Keratinocyte (primary cell): ENCODE measurements at regions not wholly inside any gene's neighbourhood (a gene's known extent, or its start where the extent isn't known, plus 50 kb on each side); places are given as distances from the start of the nearest gene placed in this dataset.

ENCODE experiments used
- DNase-seq: peaks from one replicate; pipeline ENCODE4 v3.0.0-alpha.2; 2011; ENCODE audit warnings: low read depth, missing footprints, low spot score
- FAIRE-seq: peaks from 2 replicates; lab custom pipeline; 2011; peaks lifted over from hg19 to GRCh38; lab: Jason Lieb, UNC
- H2AFZ ChIP-seq: 2 replicates; pipeline ENCODE4 v1.6.0; 2012; ENCODE audit warnings: low read length, control low read depth, inconsistent platforms; ENCODE audit not compliant: control insufficient read depth
- H3K27ac ChIP-seq: 2 replicates; pipeline ENCODE4 v1.5.1; 2011; ENCODE audit warnings: low read length; ENCODE audit not compliant: control insufficient read depth, insufficient read depth
- H3K27me3 ChIP-seq: 3 replicates; pipeline ENCODE4 v1.6.0; 2011; ENCODE audit warnings: low read length; ENCODE audit not compliant: control insufficient read depth, insufficient read depth; ENCODE audit errors: extremely low read depth
- H3K36me3 ChIP-seq, 2 experiments: 2 replicates in 1 of 2; 3 replicates in 1 of 2; pipeline ENCODE4 v1.5.1; 2011; ENCODE audit warnings: low read length in 2 of 2, mild to moderate bottlenecking in 1 of 2; ENCODE audit not compliant: control insufficient read depth in 2 of 2, insufficient read depth in 2 of 2; ENCODE audit errors: extremely low read depth in 1 of 2
- H3K4me1 ChIP-seq: 3 replicates; pipeline ENCODE4 v1.5.1; 2011; ENCODE audit warnings: low read length; ENCODE audit not compliant: control insufficient read depth, insufficient read depth; ENCODE audit errors: extremely low read depth
- H3K4me2 ChIP-seq: 3 replicates; pipeline ENCODE4 v1.6.0; 2011; ENCODE audit warnings: low read depth, low read length; ENCODE audit not compliant: control insufficient read depth, insufficient read depth; ENCODE audit errors: extremely low read depth
- H3K4me3 ChIP-seq, 3 experiments: fragments of 200-600 bp in 1 of 3; sonication (generic) in 1 of 3; 2 replicates in 2 of 3; 3 replicates in 1 of 3; pipeline ENCODE4 v1.5.1; 2011 to 2016; ENCODE audit warnings: low read length in 3 of 3, mild to moderate bottlenecking in 3 of 3, control low read depth in 2 of 3, inconsistent platforms in 1 of 3, low read depth in 1 of 3, mixed read lengths in 1 of 3, mixed run types in 1 of 3, moderate library complexity in 1 of 3; ENCODE audit not compliant: control insufficient read depth in 2 of 3, insufficient read depth in 2 of 3; ENCODE audit errors: extremely low read depth in 1 of 3
- H3K79me2 ChIP-seq: 2 replicates; pipeline ENCODE4 v1.6.0; 2012; ENCODE audit warnings: low read length; ENCODE audit not compliant: control insufficient read depth, insufficient read depth
- H3K9ac ChIP-seq: 3 replicates; pipeline ENCODE4 v1.6.0; 2011; ENCODE audit warnings: low read length; ENCODE audit not compliant: control insufficient read depth, insufficient read depth; ENCODE audit errors: extremely low read depth
- H3K9me1 ChIP-seq: 3 replicates; pipeline ENCODE4 v1.6.0; 2011; ENCODE audit warnings: low read length; ENCODE audit not compliant: control insufficient read depth, insufficient read depth; ENCODE audit errors: extremely low read depth
- H3K9me3 ChIP-seq: 2 replicates; pipeline ENCODE4 v1.5.1; 2012; ENCODE audit warnings: low read depth, low read length; ENCODE audit not compliant: control insufficient read depth
- H4K20me1 ChIP-seq: 3 replicates; pipeline ENCODE4 v1.6.0; 2011; ENCODE audit warnings: low read length; ENCODE audit not compliant: control insufficient read depth, insufficient read depth; ENCODE audit errors: extremely low read depth
- EZH2 ChIP-seq: IDR thresholded peaks from one replicate; pipeline ENCODE4 v1.6.1; 2012; ENCODE audit warnings: inconsistent platforms, mild to moderate bottlenecking, low read length, moderate library complexity
- dilution Hi-C: fragments of 300-500 bp; cut with MboI; formaldehyde crosslinking; loops from one replicate; pipeline ENCODE4 v1.7.0; 2020; ENCODE audit warnings: low sequenced_read_pairs; ENCODE audit not compliant: extremely low pct_ligation_motif_present
- TF ChIP-seq, protein P1 (sequence below), 3 experiments: IDR thresholded peaks in 1 of 3; conservative IDR thresholded peaks in 1 of 3; optimal IDR thresholded peaks in 1 of 3; 2 replicates in 2 of 3; 3 replicates in 1 of 3; pipeline versions ENCODE3 to v1.5.1; 2011; ENCODE audit warnings: low read length in 3 of 3, mild to moderate bottlenecking in 3 of 3, moderate library complexity in 2 of 3, control low read depth in 1 of 3, inconsistent platforms in 1 of 3; ENCODE audit not compliant: insufficient read depth in 2 of 3; ENCODE audit errors: extremely low read depth in 1 of 3

DNA sequence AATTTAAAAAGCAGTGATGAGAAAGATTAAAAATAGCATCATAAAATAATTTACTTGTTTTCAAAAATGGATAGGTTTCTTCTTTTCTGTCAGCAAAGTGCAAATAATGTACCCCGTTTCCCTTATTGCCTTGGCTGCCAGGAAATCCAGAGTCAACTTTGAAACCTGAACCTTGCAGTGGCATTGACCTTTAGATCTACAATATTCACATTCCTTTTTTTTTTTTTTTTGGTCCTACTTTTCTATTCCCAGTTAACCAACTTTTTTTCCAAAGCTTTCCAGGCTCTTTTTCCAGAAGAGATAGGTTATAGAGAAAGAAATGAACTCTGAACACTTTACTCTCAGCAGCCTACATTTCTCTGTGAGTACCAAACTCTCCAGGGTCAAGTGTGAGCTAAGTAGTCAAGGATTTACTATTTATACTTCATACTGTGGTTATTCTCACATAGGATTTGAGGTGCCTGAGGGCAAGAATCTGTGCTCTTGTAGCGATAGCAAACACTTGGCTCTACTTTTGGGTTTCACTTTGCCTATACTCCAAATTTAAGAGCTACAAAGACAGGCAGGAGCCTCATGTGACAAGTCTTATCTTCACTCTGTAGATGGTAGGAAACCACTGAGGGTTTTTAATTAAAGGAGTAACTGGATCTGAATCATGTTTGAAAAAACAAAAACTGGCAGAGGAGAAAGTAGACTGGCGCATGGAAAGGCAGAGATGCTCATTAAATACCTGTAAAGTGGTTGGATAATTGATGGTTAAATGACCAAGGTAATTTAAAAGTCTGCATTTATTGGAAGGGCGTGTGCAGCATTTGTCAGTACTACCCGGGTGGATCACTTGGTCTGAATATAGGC is 63.2 kb upstream of the TMEM17 start:
- DNase-seq, result no peak
- peak; percentile 66 for FAIRE-seq
- H3K4me2 ChIP-seq, result peak overlapping the region; percentile 61

DNA sequence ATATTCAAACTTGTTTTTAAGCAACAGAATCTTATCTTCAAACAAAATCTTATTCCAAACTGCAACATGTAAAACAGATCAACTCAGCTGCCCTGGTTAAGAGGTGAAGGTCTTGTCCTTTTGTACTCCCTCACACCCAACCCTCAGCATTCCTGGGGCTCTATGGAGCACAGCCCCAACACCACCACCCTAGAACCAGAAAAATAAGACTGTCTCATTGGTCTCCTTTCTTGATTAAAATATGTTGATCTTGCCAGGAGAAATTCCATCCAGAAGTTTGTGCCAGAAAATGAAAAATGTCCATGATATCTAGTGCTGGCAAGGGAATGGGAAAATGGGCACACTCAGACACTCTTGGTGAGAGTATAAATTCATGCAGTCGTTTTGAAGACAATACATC is 62.1 kb upstream of the TMEM17 start:
- FAIRE-seq (no peak), DNase-seq (no peak)
- no peaks in the 10 kb centered on the region for H3K9me1 ChIP-seq
- H3K36me3 ChIP-seq, result no peaks in the 10 kb centered on the region
- no peaks in the 10 kb centered on the region for H3K9me3 ChIP-seq
- H2AFZ ChIP-seq, result no peak overlapping the region
- no peak overlapping the region for H3K27ac ChIP-seq
- no peak overlapping the region for H3K4me2 ChIP-seq
- H3K4me1 ChIP-seq, result peaks cover 14% of the 10 kb centered on the region
- dilution Hi-C loops, result no loop called here
- no peak overlapping the region for H3K9ac ChIP-seq
- no peaks in the 10 kb centered on the region for H3K27me3 ChIP-seq
- no peaks in the 10 kb centered on the region for H3K79me2 ChIP-seq
- no peak for TF ChIP-seq EZH2
- TF ChIP-seq, protein P1, sequence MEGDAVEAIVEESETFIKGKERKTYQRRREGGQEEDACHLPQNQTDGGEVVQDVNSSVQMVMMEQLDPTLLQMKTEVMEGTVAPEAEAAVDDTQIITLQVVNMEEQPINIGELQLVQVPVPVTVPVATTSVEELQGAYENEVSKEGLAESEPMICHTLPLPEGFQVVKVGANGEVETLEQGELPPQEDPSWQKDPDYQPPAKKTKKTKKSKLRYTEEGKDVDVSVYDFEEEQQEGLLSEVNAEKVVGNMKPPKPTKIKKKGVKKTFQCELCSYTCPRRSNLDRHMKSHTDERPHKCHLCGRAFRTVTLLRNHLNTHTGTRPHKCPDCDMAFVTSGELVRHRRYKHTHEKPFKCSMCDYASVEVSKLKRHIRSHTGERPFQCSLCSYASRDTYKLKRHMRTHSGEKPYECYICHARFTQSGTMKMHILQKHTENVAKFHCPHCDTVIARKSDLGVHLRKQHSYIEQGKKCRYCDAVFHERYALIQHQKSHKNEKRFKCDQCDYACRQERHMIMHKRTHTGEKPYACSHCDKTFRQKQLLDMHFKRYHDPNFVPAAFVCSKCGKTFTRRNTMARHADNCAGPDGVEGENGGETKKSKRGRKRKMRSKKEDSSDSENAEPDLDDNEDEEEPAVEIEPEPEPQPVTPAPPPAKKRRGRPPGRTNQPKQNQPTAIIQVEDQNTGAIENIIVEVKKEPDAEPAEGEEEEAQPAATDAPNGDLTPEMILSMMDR (optimal IDR thresholded peaks at IDR 0.05 in 1 of 3, IDR thresholded peaks at IDR 0.05 in 1 of 3, conservative IDR thresholded peaks at IDR 0.05 in 1 of 3; ENCODE audit: extremely low read depth in 1 of 3, insufficient read depth in 2 of 3, low read length in 3 of 3), result no peak
- no peaks in the 10 kb centered on the region for H4K20me1 ChIP-seq
- no peak overlapping the region for H3K4me3 ChIP-seq

More for the DNA sequence above, 63.2 kb upstream of the TMEM17 start:
- Histone ChIP-seq H3K4me3 (peak overlapping the region in 1 of 3 experiments; percentile 14), H2AFZ (peak overlapping the region; percentile 36), H3K4me1 (peaks cover 19% of the 10 kb centered on the region), H3K79me2 (no peaks in the 10 kb centered on the region), H3K9ac (no peak overlapping the region), H3K27ac (no peak overlapping the region), H3K9me3 (no peaks in the 10 kb centered on the region), H3K9me1 (no peaks in the 10 kb centered on the region), H3K36me3 (no peaks in the 10 kb centered on the region), H3K27me3 (no peaks in the 10 kb centered on the region), H4K20me1 (no peaks in the 10 kb centered on the region)
- TF ChIP-seq, protein P1 (optimal IDR thresholded peaks at IDR 0.05 in 1 of 3, IDR thresholded peaks at IDR 0.05 in 1 of 3, conservative IDR thresholded peaks at IDR 0.05 in 1 of 3; ENCODE audit: extremely low read depth in 1 of 3, insufficient read depth in 2 of 3, low read length in 3 of 3), result no peak
- no peak for TF ChIP-seq EZH2
- dilution Hi-C loops, result no loop called here
